ENCODE measurements at regions not wholly inside any gene's neighbourhood (a gene's known extent, or its start where the extent isn't known, plus 50 kb on each side); places are given as distances from the start of the nearest gene placed in this dataset.

DNA sequence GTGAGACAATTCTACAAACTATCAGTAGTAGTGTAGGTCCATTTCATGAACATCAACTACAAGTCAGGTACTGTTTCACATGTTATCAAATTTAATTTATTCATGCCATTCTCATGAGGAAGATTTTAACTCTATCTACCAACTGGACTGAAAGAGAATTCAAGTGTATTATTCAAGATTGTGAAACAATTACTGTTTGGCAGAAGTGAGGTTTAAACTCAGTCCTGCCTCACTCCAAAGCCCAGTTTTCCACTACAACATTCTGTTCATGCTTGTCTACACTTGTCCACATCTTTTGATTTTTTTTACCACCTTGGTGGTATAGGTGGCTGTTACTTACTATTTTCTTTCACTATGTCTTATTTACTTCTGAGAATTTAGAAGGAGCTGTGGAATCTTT, 272.9 kb downstream of the TGFB2 start:
- TF ChIP-seq CTCF (IDR thresholded peaks at IDR 0.05; ENCODE audit: low read depth, low read length, missing control alignments), result no peak
- H3K4me3 ChIP-seq (replicated peaks; ENCODE audit: low read depth, low read length), result no peak overlapping the region
- no peak for DNase-seq (ENCODE audit: extremely low read depth, low read depth)

DNA sequence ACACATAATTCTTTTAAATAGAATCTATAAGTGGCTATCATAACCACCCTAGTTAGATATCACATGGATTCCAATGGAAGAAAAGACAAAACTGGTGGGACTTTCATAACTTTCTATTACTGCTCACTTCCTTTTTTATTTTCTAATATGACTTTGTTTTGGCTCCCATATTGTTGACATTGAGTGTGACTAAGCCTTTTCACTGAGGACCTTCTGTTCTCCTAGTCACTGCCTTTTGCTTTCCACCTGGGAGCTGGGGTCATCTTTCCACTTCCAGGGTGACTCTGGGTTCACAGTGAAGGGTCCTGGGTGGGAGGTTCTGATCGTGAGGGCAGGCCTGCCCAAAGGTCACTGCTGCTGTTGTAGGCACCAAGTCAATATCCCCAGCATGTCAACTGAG, 275.8 kb downstream of the TGFB2 start:
- TF ChIP-seq CTCF (IDR thresholded peaks at IDR 0.05; ENCODE audit: low read depth, low read length, missing control alignments), result no peak
- no peak for DNase-seq (ENCODE audit: extremely low read depth, low read depth)
- no peak overlapping the region for H3K4me3 ChIP-seq (replicated peaks; ENCODE audit: low read depth, low read length)

GRCh38 chr1:218624052-218624451, 278.9 kb downstream of the TGFB2 start:
- no peak for TF ChIP-seq CTCF (IDR thresholded peaks at IDR 0.05; ENCODE audit: low read depth, low read length, missing control alignments)
- DNase-seq (ENCODE audit: extremely low read depth, low read depth), result no peak
- no peak overlapping the region for H3K4me3 ChIP-seq (replicated peaks; ENCODE audit: low read depth, low read length)

GRCh38 chr1:218625393-218625792, 280.3 kb downstream of the TGFB2 start:
- no peak for TF ChIP-seq CTCF (IDR thresholded peaks at IDR 0.05; ENCODE audit: low read depth, low read length, missing control alignments)
- no peak overlapping the region for H3K4me3 ChIP-seq (replicated peaks; ENCODE audit: low read depth, low read length)
- no peak for DNase-seq (ENCODE audit: extremely low read depth, low read depth)

DNA sequence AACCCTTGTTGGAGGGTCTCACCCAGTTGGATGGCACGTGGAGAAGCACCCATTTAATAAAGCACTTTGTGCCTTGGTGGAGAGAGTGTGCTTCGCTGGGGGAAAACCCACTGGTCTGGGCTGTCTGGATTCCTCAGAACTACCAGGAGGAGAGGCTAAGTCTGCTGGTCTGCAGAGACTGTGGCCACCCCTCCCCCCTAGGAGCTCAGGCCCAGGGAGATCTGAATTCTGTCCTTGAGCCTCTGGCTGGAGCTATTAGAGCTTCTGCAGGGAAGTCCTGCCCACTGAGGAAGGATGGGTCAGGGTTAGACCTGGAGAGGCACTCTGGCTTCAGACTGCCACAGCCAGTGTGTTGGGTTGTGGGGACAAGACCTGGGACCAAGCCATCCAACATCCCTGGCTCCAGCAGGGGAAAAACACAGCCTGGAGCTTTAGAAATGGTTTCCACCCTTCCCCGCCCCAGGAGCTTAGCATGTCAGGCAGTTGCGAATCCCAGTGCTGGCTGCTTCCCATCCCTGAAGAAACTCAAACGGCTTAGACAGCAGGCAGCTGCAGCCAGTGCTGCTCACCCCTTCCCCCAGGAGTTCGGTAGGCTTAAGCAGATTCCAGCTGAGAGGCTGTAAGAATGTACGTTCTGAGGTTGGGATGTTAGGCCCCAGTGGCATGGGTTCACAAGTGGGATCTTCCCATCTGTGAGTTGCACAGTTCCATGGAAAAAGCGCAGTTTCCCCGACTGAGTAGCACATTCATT, 288.3 kb downstream of the TGFB2 start:
- no peak for DNase-seq (ENCODE audit: extremely low read depth, low read depth)
- TF ChIP-seq CTCF (IDR thresholded peaks at IDR 0.05; ENCODE audit: low read depth, low read length, missing control alignments), result no peak

GRCh38 chr1:218634212-218634611, 289.1 kb downstream of the TGFB2 start:
- TF ChIP-seq CTCF (IDR thresholded peaks at IDR 0.05; ENCODE audit: low read depth, low read length, missing control alignments), result no peak
- no peak overlapping the region for H3K4me3 ChIP-seq (replicated peaks; ENCODE audit: low read depth, low read length)
- no peak for DNase-seq (ENCODE audit: extremely low read depth, low read depth)

More for the DNA sequence above, 288.3 kb downstream of the TGFB2 start:
- H3K4me3 ChIP-seq (replicated peaks; ENCODE audit: low read depth, low read length), result no peak overlapping the region

- TF ChIP-seq CTCF (IDR thresholded peaks at IDR 0.05; ENCODE audit: low read depth, low read length, missing control alignments), result no peak
- DNase-seq (ENCODE audit: extremely low read depth, low read depth), result no peak
- no peak overlapping the region for H3K4me3 ChIP-seq (replicated peaks; ENCODE audit: low read depth, low read length)
Observed at GRCh38 chr1:218636548-218636947, 291.4 kb downstream of the TGFB2 start.
